ENCODE measurements at regions not wholly inside any gene's neighbourhood (a gene's known extent, or its start where the extent isn't known, plus 50 kb on each side); places are given as distances from the start of the nearest gene placed in this dataset.

- Histone ChIP-seq H3K4me3 (ENCODE audit: low read length in 2 of 2) (no peak overlapping the region), H3K9ac (ENCODE audit: low read depth in 1 of 2, low read length in 2 of 2) (no peak overlapping the region), H3K36me3 (ENCODE audit: control insufficient read depth in 2 of 2, insufficient read depth in 2 of 2, low read length in 2 of 2) (no peaks in the 10 kb centered on the region), H3K27me3 (ENCODE audit: control insufficient read depth in 2 of 2, insufficient read depth in 2 of 2, low read length in 2 of 2) (peaks cover 6 to 9% of the 10 kb centered on the region in 2 donors), H3K4me1 (ENCODE audit: control insufficient read depth in 2 of 2, insufficient read depth in 2 of 2, low read length in 2 of 2) (no peaks in the 10 kb centered on the region), H3K9me3 (ENCODE audit: control insufficient read depth in 2 of 2, low read length in 2 of 2) (no peaks in the 10 kb centered on the region), H3K27ac (ENCODE audit: low read depth in 2 of 2, low read length in 2 of 2) (no peak overlapping the region)
These were observed 177.9 kb downstream of the ANXA2 start for GRCh38 chr15:60219866-60220265.

- Histone ChIP-seq H3K27me3 (ENCODE audit: control insufficient read depth in 2 of 2, insufficient read depth in 2 of 2, low read length in 2 of 2) (peaks cover 4 to 10% of the 10 kb centered on the region in 2 donors), H3K9me3 (ENCODE audit: control insufficient read depth in 2 of 2, low read length in 2 of 2) (no peaks in the 10 kb centered on the region), H3K4me3 (ENCODE audit: low read length in 2 of 2) (no peak overlapping the region), H3K36me3 (ENCODE audit: control insufficient read depth in 2 of 2, insufficient read depth in 2 of 2, low read length in 2 of 2) (no peaks in the 10 kb centered on the region), H3K27ac (ENCODE audit: low read depth in 2 of 2, low read length in 2 of 2) (no peak overlapping the region), H3K4me1 (ENCODE audit: control insufficient read depth in 2 of 2, insufficient read depth in 2 of 2, low read length in 2 of 2) (no peaks in the 10 kb centered on the region), H3K9ac (ENCODE audit: low read depth in 1 of 2, low read length in 2 of 2) (no peak overlapping the region)
These were observed 176.4 kb downstream of the ANXA2 start for GRCh38 chr15:60221356-60221755.

GRCh38 chr15:60222404-60222803 is 175.4 kb downstream of the ANXA2 start:
- H3K9me3 ChIP-seq (ENCODE audit: control insufficient read depth in 2 of 2, low read length in 2 of 2), result no peaks in the 10 kb centered on the region
- H3K27me3 ChIP-seq (ENCODE audit: control insufficient read depth in 2 of 2, insufficient read depth in 2 of 2, low read length in 2 of 2), result peaks cover 6 to 14% of the 10 kb centered on the region in 2 donors
- H3K4me1 ChIP-seq (ENCODE audit: control insufficient read depth in 2 of 2, insufficient read depth in 2 of 2, low read length in 2 of 2), result no peaks in the 10 kb centered on the region
- no peak overlapping the region for H3K9ac ChIP-seq (ENCODE audit: low read depth in 1 of 2, low read length in 2 of 2)
- H3K4me3 ChIP-seq (ENCODE audit: low read length in 2 of 2), result no peak overlapping the region
- no peak overlapping the region for H3K27ac ChIP-seq (ENCODE audit: low read depth in 2 of 2, low read length in 2 of 2)
- no peaks in the 10 kb centered on the region for H3K36me3 ChIP-seq (ENCODE audit: control insufficient read depth in 2 of 2, insufficient read depth in 2 of 2, low read length in 2 of 2)

GRCh38 chr15:60223176-60223575 is 174.6 kb downstream of the ANXA2 start:
- no peak overlapping the region for H3K27ac ChIP-seq (ENCODE audit: low read depth in 2 of 2, low read length in 2 of 2)
- H3K27me3 ChIP-seq (ENCODE audit: control insufficient read depth in 2 of 2, insufficient read depth in 2 of 2, low read length in 2 of 2), result peaks cover 6 to 14% of the 10 kb centered on the region in 2 donors
- no peaks in the 10 kb centered on the region for H3K4me1 ChIP-seq (ENCODE audit: control insufficient read depth in 2 of 2, insufficient read depth in 2 of 2, low read length in 2 of 2)
- H3K4me3 ChIP-seq (ENCODE audit: low read length in 2 of 2), result no peak overlapping the region
- H3K36me3 ChIP-seq (ENCODE audit: control insufficient read depth in 2 of 2, insufficient read depth in 2 of 2, low read length in 2 of 2), result no peaks in the 10 kb centered on the region
- H3K9me3 ChIP-seq (ENCODE audit: control insufficient read depth in 2 of 2, low read length in 2 of 2), result no peaks in the 10 kb centered on the region
- no peak overlapping the region for H3K9ac ChIP-seq (ENCODE audit: low read depth in 1 of 2, low read length in 2 of 2)

- Histone ChIP-seq H3K4me1 (ENCODE audit: control insufficient read depth in 2 of 2, insufficient read depth in 2 of 2, low read length in 2 of 2) (no peaks in the 10 kb centered on the region), H3K36me3 (ENCODE audit: control insufficient read depth in 2 of 2, insufficient read depth in 2 of 2, low read length in 2 of 2) (no peaks in the 10 kb centered on the region), H3K27ac (ENCODE audit: low read depth in 2 of 2, low read length in 2 of 2) (no peak overlapping the region), H3K4me3 (ENCODE audit: low read length in 2 of 2) (no peak overlapping the region), H3K27me3 (ENCODE audit: control insufficient read depth in 2 of 2, insufficient read depth in 2 of 2, low read length in 2 of 2) (peaks cover 6 to 9% of the 10 kb centered on the region in 2 donors), H3K9me3 (ENCODE audit: control insufficient read depth in 2 of 2, low read length in 2 of 2) (no peaks in the 10 kb centered on the region), H3K9ac (ENCODE audit: low read depth in 1 of 2, low read length in 2 of 2) (no peak overlapping the region)
These were observed 170.9 kb downstream of the ANXA2 start for GRCh38 chr15:60226924-60227323.

GRCh38 chr15:60228101-60228500 is 169.7 kb downstream of the ANXA2 start:
- H3K36me3 ChIP-seq (ENCODE audit: control insufficient read depth in 2 of 2, insufficient read depth in 2 of 2, low read length in 2 of 2), result no peaks in the 10 kb centered on the region
- no peak overlapping the region for H3K9ac ChIP-seq (ENCODE audit: low read depth in 1 of 2, low read length in 2 of 2)
- H3K27me3 ChIP-seq (ENCODE audit: control insufficient read depth in 2 of 2, insufficient read depth in 2 of 2, low read length in 2 of 2), result peaks cover 6% of the 10 kb centered on the region in 2 donors
- no peak overlapping the region for H3K27ac ChIP-seq (ENCODE audit: low read depth in 2 of 2, low read length in 2 of 2)
- no peaks in the 10 kb centered on the region for H3K4me1 ChIP-seq (ENCODE audit: control insufficient read depth in 2 of 2, insufficient read depth in 2 of 2, low read length in 2 of 2)
- H3K4me3 ChIP-seq (ENCODE audit: low read length in 2 of 2), result no peak overlapping the region
- H3K9me3 ChIP-seq (ENCODE audit: control insufficient read depth in 2 of 2, low read length in 2 of 2), result no peaks in the 10 kb centered on the region

GRCh38 chr15:60228619-60229018 is 169.2 kb downstream of the ANXA2 start:
- no peak overlapping the region for H3K27ac ChIP-seq (ENCODE audit: low read depth in 2 of 2, low read length in 2 of 2)
- no peaks in the 10 kb centered on the region for H3K36me3 ChIP-seq (ENCODE audit: control insufficient read depth in 2 of 2, insufficient read depth in 2 of 2, low read length in 2 of 2)
- no peaks in the 10 kb centered on the region for H3K9me3 ChIP-seq (ENCODE audit: control insufficient read depth in 2 of 2, low read length in 2 of 2)
- no peak overlapping the region for H3K9ac ChIP-seq (ENCODE audit: low read depth in 1 of 2, low read length in 2 of 2)
- H3K4me1 ChIP-seq (ENCODE audit: control insufficient read depth in 2 of 2, insufficient read depth in 2 of 2, low read length in 2 of 2), result no peaks in the 10 kb centered on the region
- H3K27me3 ChIP-seq (ENCODE audit: control insufficient read depth in 2 of 2, insufficient read depth in 2 of 2, low read length in 2 of 2), result peaks cover 5 to 6% of the 10 kb centered on the region in 2 donors
- H3K4me3 ChIP-seq (ENCODE audit: low read length in 2 of 2), result no peak overlapping the region

GRCh38 chr15:60235951-60236710 is 161.7 kb downstream of the ANXA2 start:
- no peak overlapping the region for H3K4me3 ChIP-seq (ENCODE audit: low read length in 2 of 2)
- H3K27me3 ChIP-seq (ENCODE audit: control insufficient read depth in 2 of 2, insufficient read depth in 2 of 2, low read length in 2 of 2), result no peaks in the 10 kb centered on the region
- no peaks in the 10 kb centered on the region for H3K9me3 ChIP-seq (ENCODE audit: control insufficient read depth in 2 of 2, low read length in 2 of 2)
- no peak overlapping the region for H3K27ac ChIP-seq (ENCODE audit: low read depth in 2 of 2, low read length in 2 of 2)
- no peaks in the 10 kb centered on the region for H3K36me3 ChIP-seq (ENCODE audit: control insufficient read depth in 2 of 2, insufficient read depth in 2 of 2, low read length in 2 of 2)
- no peaks in the 10 kb centered on the region for H3K4me1 ChIP-seq (ENCODE audit: control insufficient read depth in 2 of 2, insufficient read depth in 2 of 2, low read length in 2 of 2)
- H3K9ac ChIP-seq (ENCODE audit: low read depth in 1 of 2, low read length in 2 of 2), result no peak overlapping the region

- no peak overlapping the region for H3K27ac ChIP-seq (ENCODE audit: low read depth in 2 of 2, low read length in 2 of 2)
- no peaks in the 10 kb centered on the region for H3K27me3 ChIP-seq (ENCODE audit: control insufficient read depth in 2 of 2, insufficient read depth in 2 of 2, low read length in 2 of 2)
- no peaks in the 10 kb centered on the region for H3K36me3 ChIP-seq (ENCODE audit: control insufficient read depth in 2 of 2, insufficient read depth in 2 of 2, low read length in 2 of 2)
- no peaks in the 10 kb centered on the region for H3K4me1 ChIP-seq (ENCODE audit: control insufficient read depth in 2 of 2, insufficient read depth in 2 of 2, low read length in 2 of 2)
- H3K4me3 ChIP-seq (ENCODE audit: low read length in 2 of 2), result no peak overlapping the region
- no peak overlapping the region for H3K9ac ChIP-seq (ENCODE audit: low read depth in 1 of 2, low read length in 2 of 2)
- H3K9me3 ChIP-seq (ENCODE audit: control insufficient read depth in 2 of 2, low read length in 2 of 2), result no peaks in the 10 kb centered on the region
These were observed 160.3 kb downstream of the ANXA2 start for GRCh38 chr15:60237446-60237845.

- H3K9me3 ChIP-seq (ENCODE audit: control insufficient read depth in 2 of 2, low read length in 2 of 2), result no peaks in the 10 kb centered on the region
These were observed 154.0 kb downstream of the ANXA2 start for GRCh38 chr15:60243769-60244168.

More at GRCh38 chr15:60243769-60244168, 154.0 kb downstream of the ANXA2 start:
- Histone ChIP-seq H3K27ac (ENCODE audit: low read depth in 2 of 2, low read length in 2 of 2) (no peak overlapping the region), H3K9ac (ENCODE audit: low read depth in 1 of 2, low read length in 2 of 2) (no peak overlapping the region), H3K4me3 (ENCODE audit: low read length in 2 of 2) (no peak overlapping the region), H3K36me3 (ENCODE audit: control insufficient read depth in 2 of 2, insufficient read depth in 2 of 2, low read length in 2 of 2) (no peaks in the 10 kb centered on the region), H3K27me3 (ENCODE audit: control insufficient read depth in 2 of 2, insufficient read depth in 2 of 2, low read length in 2 of 2) (peaks cover 0 to 6% of the 10 kb centered on the region in 2 donors), H3K4me1 (ENCODE audit: control insufficient read depth in 2 of 2, insufficient read depth in 2 of 2, low read length in 2 of 2) (no peaks in the 10 kb centered on the region)

Data from mucosa of rectum (tissue), 2 donors.